ENCODE measurements at regions not wholly inside any gene's neighbourhood (a gene's known extent, or its start where the extent isn't known, plus 50 kb on each side); places are given as distances from the start of the nearest gene placed in this dataset.

DNA sequence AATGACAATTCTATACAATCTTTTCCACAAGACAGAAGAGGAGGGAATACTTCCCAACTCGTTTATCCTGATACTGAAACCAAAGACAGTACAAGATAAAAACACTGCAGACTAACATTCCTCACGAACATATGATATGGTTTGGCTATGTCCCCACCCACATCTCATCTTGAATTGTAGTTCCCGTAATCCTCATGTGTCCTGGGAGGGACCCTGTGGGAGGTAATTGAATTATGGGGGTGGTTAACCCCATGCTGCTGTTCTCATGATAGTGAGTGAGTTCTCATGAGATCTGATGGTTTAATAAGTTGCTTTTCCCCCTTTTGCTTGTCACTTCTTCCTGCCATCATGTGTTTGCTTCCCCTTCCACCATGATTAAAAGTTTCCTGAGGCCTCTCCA, 83.9 kb upstream of the PROK2 start:
- no peaks in the 10 kb centered on the region for H3K9me3 Mint-ChIP-seq
- ATAC-seq: no peak
- no peak for DNase-seq (ENCODE audit: low spot score in 2 of 2)
- no peak overlapping the region for H3K27ac Mint-ChIP-seq
- no peaks in the 10 kb centered on the region for H3K36me3 Mint-ChIP-seq
- no peak overlapping the region for H3K4me3 Mint-ChIP-seq
- H3K4me1 Mint-ChIP-seq: no peaks in the 10 kb centered on the region

DNA sequence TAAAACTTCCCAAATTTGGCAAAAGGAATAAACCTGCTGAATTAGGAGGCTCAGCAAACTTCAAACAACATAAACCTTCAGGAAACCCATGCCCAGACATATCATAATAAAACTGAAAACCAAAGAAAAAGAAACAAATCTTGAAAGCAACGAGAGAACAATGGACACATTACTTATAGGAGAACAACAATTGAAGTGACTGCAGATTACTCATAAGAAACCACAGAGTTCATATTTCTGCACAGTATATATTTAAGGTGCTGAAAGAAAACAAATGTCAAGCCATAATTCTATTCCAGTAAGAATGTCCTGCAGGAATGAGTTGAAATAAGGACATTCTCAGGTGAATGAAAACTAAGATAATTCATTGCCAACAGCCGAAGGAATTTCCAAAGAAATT, 80.8 kb upstream of the PROK2 start:
- no peak for DNase-seq (ENCODE audit: low spot score in 2 of 2)
- H3K36me3 Mint-ChIP-seq: no peaks in the 10 kb centered on the region
- ATAC-seq: no peak
- no peak overlapping the region for H3K27ac Mint-ChIP-seq
- H3K4me1 Mint-ChIP-seq: no peaks in the 10 kb centered on the region
- no peaks in the 10 kb centered on the region for H3K9me3 Mint-ChIP-seq
- no peak overlapping the region for H3K4me3 Mint-ChIP-seq

DNA sequence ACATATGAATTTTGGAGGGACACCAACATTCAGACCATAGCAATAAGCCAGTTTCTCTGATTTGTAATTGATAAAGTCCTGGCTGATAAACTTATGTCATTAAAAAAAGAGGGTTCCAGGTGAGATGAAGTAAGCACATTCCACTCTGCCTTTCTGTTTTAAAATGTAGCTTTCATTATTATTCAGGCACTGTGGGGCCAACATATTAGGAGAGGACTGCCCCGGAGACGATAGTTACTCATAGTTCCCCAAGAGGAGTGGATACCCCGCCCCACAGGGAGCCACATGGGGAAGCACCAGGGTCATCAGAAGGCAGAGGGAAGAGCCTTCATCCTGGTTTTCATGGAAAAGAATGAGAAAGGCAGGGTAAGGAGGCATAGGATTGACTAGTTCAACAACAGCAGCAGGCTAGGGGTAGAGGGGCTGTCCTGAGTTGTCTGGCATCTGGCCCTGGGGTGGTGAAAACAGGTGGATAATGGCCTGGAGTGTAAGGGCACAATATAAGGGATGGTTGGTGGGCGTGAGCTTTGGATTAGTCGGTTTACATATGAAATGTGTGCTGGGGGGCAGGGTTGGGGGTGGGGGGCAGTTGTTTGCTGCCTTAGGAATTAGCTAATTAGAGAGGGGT, 78.7 kb upstream of the PROK2 start:
- Mint-ChIP-seq H3K4me3 (no peak overlapping the region), H3K4me1 (peaks cover 7% of the 10 kb centered on the region), H3K36me3 (no peaks in the 10 kb centered on the region), H3K27ac (no peak overlapping the region), H3K9me3 (no peaks in the 10 kb centered on the region)
- no peak for DNase-seq (ENCODE audit: low spot score in 2 of 2)
- ATAC-seq: no peak

DNA sequence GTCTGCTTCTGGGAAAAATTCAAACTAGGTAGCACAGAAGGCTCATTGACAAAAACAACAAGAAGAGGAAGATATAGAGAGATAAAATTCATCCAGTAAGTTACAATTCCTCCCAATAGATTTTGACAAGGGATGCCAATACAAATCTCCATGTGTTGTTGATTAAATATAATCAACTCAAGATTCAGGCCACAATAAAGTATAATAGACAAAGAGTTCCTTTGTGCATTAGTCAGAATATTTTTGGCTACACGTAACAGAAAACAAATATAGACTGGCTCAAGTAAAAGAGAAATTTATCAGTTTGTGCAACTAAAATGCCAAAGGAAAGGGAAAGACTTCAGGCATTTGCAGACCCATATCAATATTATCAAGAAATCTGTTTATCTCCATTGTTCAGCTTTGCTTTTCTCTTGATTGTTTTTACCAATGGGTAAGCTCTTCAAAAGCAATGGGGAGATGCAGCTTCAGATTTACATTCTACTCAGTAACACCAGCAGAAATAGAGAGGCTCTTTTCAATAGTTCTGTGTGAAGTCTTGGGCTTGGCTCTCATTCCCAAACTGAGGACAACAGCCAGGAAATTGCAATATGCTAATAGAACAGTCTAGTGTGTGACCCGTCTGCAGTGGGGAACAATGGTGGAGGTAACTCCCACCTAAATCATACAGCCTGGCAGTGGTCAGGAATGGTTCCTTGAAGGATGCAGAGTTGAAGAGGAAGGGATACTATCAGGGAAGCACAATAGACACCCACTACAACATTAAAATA, 77.6 kb upstream of the PROK2 start:
- DNase-seq (ENCODE audit: low spot score in 2 of 2) (no peak), ATAC-seq (no peak)
- Mint-ChIP-seq H3K36me3 (no peaks in the 10 kb centered on the region), H3K4me3 (no peak overlapping the region), H3K4me1 (peaks cover 12% of the 10 kb centered on the region), H3K9me3 (no peaks in the 10 kb centered on the region), H3K27ac (no peak overlapping the region)

DNA sequence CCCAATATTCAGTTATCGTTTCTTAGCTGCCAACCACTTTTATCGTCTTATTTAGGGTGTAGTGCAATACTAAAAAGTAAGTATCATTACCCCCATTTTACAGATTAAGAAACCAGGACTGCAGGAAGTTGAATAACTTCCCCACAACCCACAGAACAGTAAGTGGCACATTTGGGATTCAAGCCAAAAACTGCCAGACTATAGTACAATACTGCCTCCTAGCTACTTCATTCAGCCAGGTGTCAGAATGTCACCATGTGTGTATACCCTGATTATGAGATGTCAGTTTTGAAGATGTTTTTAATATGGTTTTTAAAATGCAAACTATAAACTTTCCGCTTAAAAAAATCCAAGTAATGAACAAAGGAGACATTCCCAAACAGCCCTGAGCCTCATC, 74.2 kb upstream of the PROK2 start:
- Mint-ChIP-seq H3K4me3 (no peak overlapping the region), H3K4me1 (peaks cover 12% of the 10 kb centered on the region), H3K36me3 (no peaks in the 10 kb centered on the region), H3K9me3 (no peaks in the 10 kb centered on the region), H3K27ac (no peak overlapping the region)
- DNase-seq (ENCODE audit: low spot score in 2 of 2) (no peak), ATAC-seq (peak; percentile 81)

DNA sequence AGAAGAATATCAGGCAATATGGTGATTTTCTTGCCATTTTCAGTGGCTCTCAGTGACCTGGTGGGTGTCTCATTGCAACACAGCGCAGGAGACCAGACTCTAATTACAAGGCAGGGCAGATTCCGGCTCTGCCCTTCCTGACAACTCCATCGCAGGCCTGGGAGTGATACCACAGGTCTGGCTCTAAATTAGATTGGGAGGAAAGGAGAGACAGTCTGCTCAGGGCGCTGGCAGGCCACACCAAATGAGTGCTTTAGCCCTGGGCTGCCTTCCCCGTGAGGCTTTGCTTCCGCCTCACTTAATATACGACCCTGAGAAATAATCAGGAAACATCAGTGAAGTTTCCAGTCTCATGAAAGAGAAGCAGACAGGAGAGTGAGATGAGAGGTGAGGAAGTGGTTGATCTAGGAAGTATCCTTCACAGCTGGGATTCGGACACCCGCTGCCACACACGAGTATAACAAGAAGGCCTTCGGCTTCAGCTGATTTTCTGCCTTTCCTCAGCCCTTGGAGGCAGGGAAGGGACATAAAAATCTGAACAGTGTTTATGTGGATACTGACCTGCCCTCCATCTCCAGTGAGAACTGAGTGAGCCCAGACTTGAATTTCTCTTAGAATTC, 73.7 kb upstream of the PROK2 start:
- Mint-ChIP-seq H3K36me3 (no peaks in the 10 kb centered on the region), H3K4me3 (no peak overlapping the region), H3K4me1 (peaks cover 12% of the 10 kb centered on the region), H3K27ac (no peak overlapping the region), H3K9me3 (no peaks in the 10 kb centered on the region)
- no peak for DNase-seq (ENCODE audit: low spot score in 2 of 2)
- no peak for ATAC-seq

DNA sequence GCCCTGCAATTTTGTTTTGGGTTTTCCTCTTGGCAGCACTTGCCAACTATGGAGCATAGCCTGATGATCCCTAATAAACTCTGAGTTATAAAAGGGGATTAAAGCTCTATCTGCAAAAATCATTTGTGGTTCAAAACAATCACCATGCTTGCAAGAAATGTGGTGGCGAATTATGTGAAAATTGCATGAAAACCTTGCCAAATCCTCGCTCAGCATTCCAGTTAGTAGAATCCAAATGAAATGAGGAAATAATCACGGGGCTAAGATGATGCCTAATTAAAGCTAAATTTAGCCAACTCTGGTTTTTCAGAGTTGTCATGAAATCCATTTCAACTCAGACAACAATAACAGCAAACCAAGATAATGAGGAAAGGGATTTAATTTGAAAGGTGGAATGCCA, 73.0 kb upstream of the PROK2 start:
- Mint-ChIP-seq H3K4me3 (no peak overlapping the region), H3K9me3 (no peaks in the 10 kb centered on the region), H3K4me1 (peaks cover 12% of the 10 kb centered on the region), H3K36me3 (no peaks in the 10 kb centered on the region), H3K27ac (no peak overlapping the region)
- ATAC-seq (no peak), DNase-seq (ENCODE audit: low spot score in 2 of 2) (no peak)

DNA sequence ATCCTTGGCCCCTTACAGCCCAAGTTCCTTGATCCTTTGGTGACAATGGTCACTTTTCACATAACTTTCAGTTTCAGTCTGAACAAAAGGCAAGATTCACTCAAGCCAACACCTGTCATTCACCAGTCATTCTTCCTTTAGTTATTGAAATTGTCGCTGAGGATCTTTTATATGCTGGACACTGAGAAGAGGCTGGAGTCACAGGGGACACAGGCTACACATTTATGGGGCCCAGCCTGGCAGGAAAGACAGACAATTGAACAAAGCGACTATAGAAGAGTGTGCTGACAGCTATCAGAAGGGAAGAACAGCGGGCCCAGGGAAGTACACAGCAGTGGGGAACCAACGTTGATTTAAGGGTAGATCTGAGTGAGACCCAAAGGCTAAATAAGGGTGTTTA, 69.8 kb upstream of the PROK2 start:
- ATAC-seq: no peak
- peaks cover 12% of the 10 kb centered on the region for H3K4me1 Mint-ChIP-seq
- no peaks in the 10 kb centered on the region for H3K36me3 Mint-ChIP-seq
- H3K9me3 Mint-ChIP-seq: no peaks in the 10 kb centered on the region
- no peak for DNase-seq (ENCODE audit: low spot score in 2 of 2)
- no peak overlapping the region for H3K4me3 Mint-ChIP-seq
- no peak overlapping the region for H3K27ac Mint-ChIP-seq

DNA sequence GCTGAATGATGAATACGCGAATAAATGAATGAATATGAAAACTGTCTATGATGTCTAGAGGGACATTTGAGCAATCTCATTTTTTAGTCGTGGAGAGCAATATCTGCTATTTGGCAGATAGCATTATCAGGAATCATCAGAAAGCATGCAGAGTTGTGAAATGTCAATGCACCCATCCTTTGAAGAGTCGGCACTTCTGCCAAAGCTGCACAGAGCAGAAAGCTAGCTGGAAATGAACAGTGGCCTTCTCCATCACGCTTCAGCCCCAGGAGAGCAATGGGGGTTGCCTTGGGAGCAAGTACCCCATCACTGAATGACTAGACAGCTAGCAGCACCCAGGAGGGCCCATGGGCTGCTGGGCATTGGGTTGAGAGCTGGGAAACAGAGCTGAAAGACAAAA, 69.1 kb upstream of the PROK2 start:
- no peaks in the 10 kb centered on the region for H3K9me3 Mint-ChIP-seq
- DNase-seq (ENCODE audit: low spot score in 2 of 2) (no peak), ATAC-seq (no peak)
- no peaks in the 10 kb centered on the region for H3K36me3 Mint-ChIP-seq
- H3K4me3 Mint-ChIP-seq: no peak overlapping the region
- no peak overlapping the region for H3K27ac Mint-ChIP-seq
- peaks cover 9% of the 10 kb centered on the region for H3K4me1 Mint-ChIP-seq

DNA sequence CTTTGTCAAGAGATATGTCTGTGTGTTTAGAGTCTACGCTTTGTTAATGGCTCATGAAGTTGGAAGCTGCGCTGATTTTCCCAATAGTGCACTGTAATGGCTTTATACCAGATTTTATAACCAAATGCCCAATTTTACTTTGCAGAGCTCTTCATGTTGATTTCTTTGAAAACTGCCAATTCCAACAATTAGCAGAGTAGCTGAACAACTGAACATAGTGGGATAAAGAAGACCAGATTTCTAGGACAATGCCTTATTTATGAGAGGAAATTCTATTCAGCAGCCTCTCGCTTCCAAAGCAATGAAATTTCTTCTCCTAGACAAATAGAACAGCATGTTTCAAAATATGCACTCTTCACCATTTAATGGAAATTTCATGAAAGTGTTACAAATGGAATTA, 66.9 kb upstream of the PROK2 start:
- DNase-seq (ENCODE audit: low spot score in 2 of 2): no peak
- no peak overlapping the region for H3K27ac Mint-ChIP-seq
- H3K4me1 Mint-ChIP-seq: no peaks in the 10 kb centered on the region
- no peak overlapping the region for H3K4me3 Mint-ChIP-seq
- H3K9me3 Mint-ChIP-seq: no peaks in the 10 kb centered on the region
- H3K36me3 Mint-ChIP-seq: no peaks in the 10 kb centered on the region
- no peak for ATAC-seq

DNA sequence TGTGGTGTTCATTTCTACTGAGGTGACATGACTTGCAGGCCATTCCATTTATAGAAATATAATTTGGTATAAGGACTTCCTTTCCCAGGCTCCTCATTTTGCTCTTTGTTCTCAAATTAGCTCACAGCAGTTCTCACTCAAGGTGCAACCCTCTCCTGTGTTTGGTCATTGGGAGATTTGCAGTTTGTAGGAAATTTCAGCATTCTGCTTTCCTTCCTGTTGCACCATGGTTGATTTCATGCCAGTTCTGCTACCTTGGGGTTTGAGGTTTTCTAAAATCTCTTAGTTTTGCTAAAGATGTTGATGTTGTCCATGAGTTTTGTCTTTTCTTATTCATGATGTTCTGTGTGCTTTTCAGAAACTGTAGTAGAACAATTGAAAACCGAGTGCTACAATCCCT, 65.7 kb upstream of the PROK2 start:
- ATAC-seq (no peak), DNase-seq (ENCODE audit: low spot score in 2 of 2) (no peak)
- Mint-ChIP-seq H3K9me3 (no peaks in the 10 kb centered on the region), H3K27ac (no peak overlapping the region), H3K4me3 (no peak overlapping the region), H3K4me1 (no peaks in the 10 kb centered on the region), H3K36me3 (no peaks in the 10 kb centered on the region)

DNA sequence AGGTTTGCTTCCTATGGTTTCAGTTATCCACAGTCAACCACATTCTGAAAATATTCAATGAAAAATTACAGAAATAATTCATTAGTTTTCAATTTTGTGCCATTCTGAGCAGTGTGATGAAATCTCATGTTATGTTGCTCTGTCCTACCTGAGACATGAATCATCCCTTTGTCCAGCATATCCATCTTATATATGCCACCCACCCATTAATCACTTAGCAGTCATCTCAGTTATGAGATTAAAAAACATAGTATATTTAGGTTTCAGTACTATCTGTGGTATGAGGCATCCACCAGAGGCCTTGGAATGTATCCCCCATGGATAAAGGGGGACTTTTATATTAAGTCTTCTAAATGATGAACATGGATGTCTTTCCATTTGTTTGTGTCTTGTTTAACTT, 64.7 kb upstream of the PROK2 start:
- ATAC-seq: no peak
- Mint-ChIP-seq H3K4me1 (no peaks in the 10 kb centered on the region), H3K36me3 (no peaks in the 10 kb centered on the region), H3K9me3 (no peaks in the 10 kb centered on the region), H3K27ac (no peak overlapping the region), H3K4me3 (no peak overlapping the region)
- no peak for DNase-seq (ENCODE audit: low spot score in 2 of 2)

DNA sequence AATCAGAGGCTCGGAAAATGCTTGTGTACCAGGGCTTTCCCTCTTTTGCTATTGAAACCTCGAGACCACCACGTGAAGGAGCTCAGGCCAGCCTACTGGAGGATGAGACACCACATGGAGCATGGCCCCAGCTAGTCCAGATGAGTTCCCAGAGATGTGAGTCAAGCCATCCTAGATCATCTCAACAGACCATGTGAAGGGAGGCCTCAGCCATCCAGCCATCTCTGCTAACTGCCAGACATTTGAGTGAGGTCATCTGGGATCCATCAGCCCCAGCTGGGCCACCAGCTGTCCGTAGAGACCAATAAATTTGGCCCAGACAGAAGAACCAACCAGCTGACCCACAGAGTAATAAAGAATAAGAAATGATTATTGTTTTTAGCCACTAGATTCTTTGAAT, 62.8 kb upstream of the PROK2 start:
- Mint-ChIP-seq H3K4me3 (no peak overlapping the region), H3K36me3 (no peaks in the 10 kb centered on the region), H3K9me3 (no peaks in the 10 kb centered on the region), H3K27ac (no peak overlapping the region), H3K4me1 (no peaks in the 10 kb centered on the region)
- no peak for DNase-seq (ENCODE audit: low spot score in 2 of 2)
- ATAC-seq: no peak

DNA sequence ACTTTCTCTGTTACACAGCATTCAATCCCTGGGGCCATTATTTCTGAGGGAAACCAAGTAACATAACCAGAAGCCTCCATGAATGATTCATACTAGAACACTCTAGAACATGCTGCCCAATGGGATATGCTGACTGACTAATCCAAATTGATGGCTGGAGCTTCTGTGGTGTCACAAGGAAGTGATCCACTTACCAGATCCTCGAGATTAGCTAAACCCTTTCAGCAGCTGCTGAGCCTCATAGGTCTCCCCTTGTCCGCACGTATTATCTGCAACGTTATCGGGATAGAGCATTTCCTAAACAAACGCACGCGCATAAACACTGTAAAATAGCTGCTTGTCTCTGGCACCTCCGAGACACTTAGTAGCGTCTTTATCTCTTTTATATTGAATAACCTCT, 61.2 kb upstream of the PROK2 start:
- DNase-seq (ENCODE audit: low spot score in 2 of 2) (no peak), ATAC-seq (no peak)
- Mint-ChIP-seq H3K4me1 (no peaks in the 10 kb centered on the region), H3K4me3 (no peak overlapping the region), H3K36me3 (no peaks in the 10 kb centered on the region), H3K27ac (no peak overlapping the region), H3K9me3 (no peaks in the 10 kb centered on the region)

DNA sequence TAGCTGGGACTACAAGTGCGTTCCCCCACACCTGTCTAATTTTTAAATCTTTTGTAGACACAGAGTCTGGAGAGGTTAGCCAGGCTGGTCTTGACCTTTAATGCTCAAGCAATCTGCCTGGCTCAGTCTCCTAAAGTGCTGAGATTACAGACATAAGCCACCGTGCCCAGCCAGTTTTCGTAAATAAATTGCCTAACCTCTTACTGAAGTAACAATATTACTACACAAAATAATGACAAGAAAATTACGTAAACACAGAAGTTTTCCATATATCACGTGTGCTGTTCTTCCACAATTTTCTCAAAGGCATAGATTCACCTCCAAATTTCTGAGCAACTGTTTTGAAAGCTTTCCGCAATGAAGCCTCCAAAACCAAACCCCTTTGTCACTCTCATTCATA, 58.1 kb upstream of the PROK2 start:
- H3K27ac Mint-ChIP-seq: no peak overlapping the region
- H3K4me1 Mint-ChIP-seq: no peaks in the 10 kb centered on the region
- DNase-seq (ENCODE audit: low spot score in 2 of 2) (no peak), ATAC-seq (no peak)
- no peaks in the 10 kb centered on the region for H3K36me3 Mint-ChIP-seq
- no peak overlapping the region for H3K4me3 Mint-ChIP-seq
- no peaks in the 10 kb centered on the region for H3K9me3 Mint-ChIP-seq

DNA sequence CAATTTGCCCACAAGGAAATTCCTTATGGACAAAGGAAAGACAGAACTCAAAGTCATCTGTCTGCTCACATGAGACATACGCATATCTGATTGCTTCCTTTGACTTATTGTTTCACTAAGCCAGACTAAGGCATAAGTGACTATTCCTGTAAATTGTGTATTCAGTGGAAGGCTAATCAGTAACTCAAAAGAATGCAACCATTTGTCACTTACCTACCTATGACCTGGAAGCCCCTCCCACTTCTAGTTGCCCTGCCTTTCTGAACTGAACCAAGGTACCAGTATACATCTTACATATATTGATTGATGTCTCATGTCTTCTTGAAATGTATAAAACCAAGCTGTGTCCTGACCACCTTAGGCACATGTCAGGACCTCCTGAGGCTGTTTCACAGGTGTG, 53.5 kb upstream of the PROK2 start:
- H3K9me3 Mint-ChIP-seq: no peaks in the 10 kb centered on the region
- no peaks in the 10 kb centered on the region for H3K36me3 Mint-ChIP-seq
- no peak for ATAC-seq
- H3K27ac Mint-ChIP-seq: no peak overlapping the region
- no peaks in the 10 kb centered on the region for H3K4me1 Mint-ChIP-seq
- H3K4me3 Mint-ChIP-seq: no peak overlapping the region
- DNase-seq (ENCODE audit: low spot score in 2 of 2): no peak
